Thyroid gland (tissue), 4 donors: ENCODE measurements at regions not wholly inside any gene's neighbourhood (a gene's known extent, or its start where the extent isn't known, plus 50 kb on each side); places are given as distances from the start of the nearest gene placed in this dataset.

Experiments
- POLR2A ChIP-seq, 2 donors: fragments of 450-650 bp; IDR thresholded peaks; one replicate each; pipeline ENCODE4 v1.6.1; 2017; ENCODE audit warnings: antibody characterized with exemption in 2 of 2, mild to moderate bottlenecking in 2 of 2, moderate library complexity in 1 of 2
- TF ChIP-seq, protein P1 (sequence below), 6 experiments: fragments of 200-600 bp in 3 of 6; fragments of 450-650 bp in 3 of 6; sonication (generic) in 3 of 6; IDR thresholded peaks; one replicate each; pipeline ENCODE4 v1.5.1; 2016 to 2019; ENCODE audit warnings: antibody characterized with exemption in 6 of 6, mild to moderate bottlenecking in 2 of 6, inconsistent platforms in 1 of 6, moderate library complexity in 1 of 6

DNA sequence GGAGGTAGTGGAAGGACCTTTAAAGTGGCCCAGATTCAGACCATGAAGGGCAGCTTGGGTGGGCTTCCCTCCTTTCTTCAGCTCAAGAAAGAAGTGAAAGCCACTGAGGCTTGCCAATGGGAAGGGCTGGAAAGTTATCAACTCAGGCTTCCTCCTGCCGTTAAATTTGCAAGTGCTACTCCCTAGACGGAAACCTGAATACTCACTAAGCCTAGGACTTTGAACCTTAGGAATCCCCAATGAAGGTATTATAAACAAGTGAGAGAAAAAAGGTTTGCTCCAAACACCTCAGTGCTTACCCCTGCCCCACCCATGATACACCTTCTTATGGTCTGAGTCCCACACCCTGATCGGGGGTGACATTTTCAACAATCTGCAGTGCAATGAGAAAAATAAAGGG is 396.4 kb downstream of the SHQ1 start:
- TF ChIP-seq, protein P1, sequence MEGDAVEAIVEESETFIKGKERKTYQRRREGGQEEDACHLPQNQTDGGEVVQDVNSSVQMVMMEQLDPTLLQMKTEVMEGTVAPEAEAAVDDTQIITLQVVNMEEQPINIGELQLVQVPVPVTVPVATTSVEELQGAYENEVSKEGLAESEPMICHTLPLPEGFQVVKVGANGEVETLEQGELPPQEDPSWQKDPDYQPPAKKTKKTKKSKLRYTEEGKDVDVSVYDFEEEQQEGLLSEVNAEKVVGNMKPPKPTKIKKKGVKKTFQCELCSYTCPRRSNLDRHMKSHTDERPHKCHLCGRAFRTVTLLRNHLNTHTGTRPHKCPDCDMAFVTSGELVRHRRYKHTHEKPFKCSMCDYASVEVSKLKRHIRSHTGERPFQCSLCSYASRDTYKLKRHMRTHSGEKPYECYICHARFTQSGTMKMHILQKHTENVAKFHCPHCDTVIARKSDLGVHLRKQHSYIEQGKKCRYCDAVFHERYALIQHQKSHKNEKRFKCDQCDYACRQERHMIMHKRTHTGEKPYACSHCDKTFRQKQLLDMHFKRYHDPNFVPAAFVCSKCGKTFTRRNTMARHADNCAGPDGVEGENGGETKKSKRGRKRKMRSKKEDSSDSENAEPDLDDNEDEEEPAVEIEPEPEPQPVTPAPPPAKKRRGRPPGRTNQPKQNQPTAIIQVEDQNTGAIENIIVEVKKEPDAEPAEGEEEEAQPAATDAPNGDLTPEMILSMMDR (IDR thresholded peaks at IDR 0.05) = no peak
- no peak for TF ChIP-seq POLR2A (IDR thresholded peaks at IDR 0.05)
